ENCODE measurements at regions not wholly inside any gene's neighbourhood (a gene's known extent, or its start where the extent isn't known, plus 50 kb on each side); places are given as distances from the start of the nearest gene placed in this dataset.

DNA sequence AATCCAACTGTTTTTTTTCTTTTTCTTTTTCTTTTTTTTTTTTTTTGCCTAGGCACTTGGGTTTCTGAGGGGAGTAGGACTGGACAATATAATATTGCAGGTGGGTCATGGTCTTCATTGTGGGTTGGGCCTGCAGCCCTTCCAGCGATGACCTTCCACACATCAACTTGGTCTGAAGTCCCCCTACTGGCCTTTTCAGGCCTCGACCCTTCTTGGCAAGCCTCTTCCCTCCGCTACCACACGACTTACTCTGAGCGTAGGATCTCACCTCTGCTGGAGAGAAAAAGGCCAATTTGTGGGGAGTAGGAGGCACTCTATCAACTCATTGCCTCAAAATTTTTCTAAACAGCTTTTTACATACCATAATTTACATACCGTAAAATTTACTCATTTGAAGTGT is 51.1 kb upstream of the GRIK3 start:
- DNase-seq, result no peak
- no peaks in the 10 kb centered on the region for H3K27me3 ChIP-seq (replicated peaks; ENCODE audit: insufficient read depth)
- no peak overlapping the region for H3K27ac ChIP-seq
- WGBS, 2 experiments (ENCODE audit: low coverage in 1 of 2, low lambda C conversion rate in 2 of 2, missing lambda C conversion rate in 2 of 2), result 19 to 26% methylated on average over 6 of the region's 6 CpGs
- TF ChIP-seq EZH2 (IDR thresholded peaks at IDR 0.05; ENCODE audit: insufficient read depth, poor library complexity, severe bottlenecking) (no peak), EZH2phosphoT487 (IDR thresholded peaks at IDR 0.05; ENCODE audit: insufficient read depth, low read depth) (no peak)
- in situ Hi-C loops (cut with MboI), result no loop called here
- no peak overlapping the region for H3K9ac ChIP-seq
- H3K36me3 ChIP-seq (ENCODE audit: low read depth), result no peaks in the 10 kb centered on the region
- H3K4me1 ChIP-seq (ENCODE audit: insufficient read depth), result no peaks in the 10 kb centered on the region
- no peaks in the 10 kb centered on the region for H4K20me1 ChIP-seq (ENCODE audit: insufficient read depth)
- no peaks in the 10 kb centered on the region for H3K9me2 ChIP-seq (ENCODE audit: insufficient read depth)
- no peaks in the 10 kb centered on the region for H3F3A ChIP-seq (ENCODE audit: insufficient read depth)
- H3K4me2 ChIP-seq (ENCODE audit: unreplicated experiment), result no peak overlapping the region
- H3K79me2 ChIP-seq (ENCODE audit: insufficient read depth), result no peaks in the 10 kb centered on the region
- H2AFZ ChIP-seq, result no peak overlapping the region
- no peak overlapping the region for H3K4me3 ChIP-seq
- H3K9me3 ChIP-seq (ENCODE audit: low read depth), result no peaks in the 10 kb centered on the region

DNA sequence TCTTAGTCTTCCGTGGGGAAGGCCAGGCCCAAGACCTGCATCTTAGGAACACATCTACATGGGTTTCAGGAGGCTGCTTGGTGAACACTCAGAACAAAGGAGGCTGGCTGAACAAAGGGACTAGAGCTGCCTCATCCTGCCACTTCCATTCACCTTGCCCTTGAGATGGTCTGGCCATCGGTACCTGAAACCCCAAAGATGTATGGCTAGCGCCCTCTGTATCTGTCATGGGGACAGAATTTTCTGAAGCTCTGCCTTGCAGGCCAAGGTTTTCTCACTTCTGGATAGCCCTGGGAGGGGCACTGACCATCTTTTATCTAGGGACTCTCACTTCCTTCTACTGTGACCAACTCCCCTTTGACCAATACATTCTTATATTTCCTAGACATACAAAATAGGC is 55.4 kb upstream of the GRIK3 start:
- Histone ChIP-seq H3K4me1 (ENCODE audit: insufficient read depth) (no peaks in the 10 kb centered on the region), H3K9me3 (ENCODE audit: low read depth) (no peaks in the 10 kb centered on the region), H3F3A (ENCODE audit: insufficient read depth) (no peaks in the 10 kb centered on the region), H3K4me2 (ENCODE audit: unreplicated experiment) (no peak overlapping the region), H3K9ac (no peak overlapping the region), H4K20me1 (ENCODE audit: insufficient read depth) (no peaks in the 10 kb centered on the region), H3K36me3 (ENCODE audit: low read depth) (no peaks in the 10 kb centered on the region), H3K9me2 (ENCODE audit: insufficient read depth) (no peaks in the 10 kb centered on the region), H2AFZ (no peak overlapping the region), H3K79me2 (ENCODE audit: insufficient read depth) (no peaks in the 10 kb centered on the region), H3K27me3 (replicated peaks; ENCODE audit: insufficient read depth) (no peaks in the 10 kb centered on the region), H3K4me3 (no peak overlapping the region), H3K27ac (no peak overlapping the region)
- 8 to 11% methylated on average over 3 of the region's 3 CpGs for WGBS, 2 experiments (ENCODE audit: low coverage in 1 of 2, low lambda C conversion rate in 2 of 2, missing lambda C conversion rate in 2 of 2)
- TF ChIP-seq EZH2phosphoT487 (IDR thresholded peaks at IDR 0.05; ENCODE audit: insufficient read depth, low read depth) (no peak), EZH2 (IDR thresholded peaks at IDR 0.05; ENCODE audit: insufficient read depth, poor library complexity, severe bottlenecking) (no peak)
- in situ Hi-C loops (cut with MboI), result no loop called here
- DNase-seq, result no peak

DNA sequence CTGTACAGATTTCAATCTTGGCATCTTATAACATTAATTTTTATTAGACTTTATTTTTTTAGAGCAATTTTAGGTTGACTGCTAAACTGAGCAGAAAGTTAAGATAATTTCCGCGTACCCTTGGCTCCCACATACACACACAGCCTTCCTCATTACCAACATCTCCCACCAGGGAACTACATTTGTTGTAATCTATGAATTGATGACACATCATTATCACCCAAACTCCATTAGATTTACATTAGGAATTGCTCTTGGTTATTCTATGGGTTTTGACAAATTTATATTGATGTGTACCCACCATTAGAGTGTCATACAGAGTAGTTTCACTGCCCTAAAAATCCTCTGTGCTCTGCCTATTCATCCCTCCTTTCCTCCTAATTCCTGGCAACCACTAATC is 56.4 kb upstream of the GRIK3 start:
- Histone ChIP-seq H3K9me2 (ENCODE audit: insufficient read depth) (no peaks in the 10 kb centered on the region), H3F3A (ENCODE audit: insufficient read depth) (no peaks in the 10 kb centered on the region), H3K9me3 (ENCODE audit: low read depth) (no peaks in the 10 kb centered on the region), H2AFZ (no peak overlapping the region), H4K20me1 (ENCODE audit: insufficient read depth) (no peaks in the 10 kb centered on the region), H3K27ac (no peak overlapping the region), H3K4me2 (ENCODE audit: unreplicated experiment) (no peak overlapping the region), H3K4me3 (no peak overlapping the region), H3K36me3 (ENCODE audit: low read depth) (no peaks in the 10 kb centered on the region), H3K27me3 (replicated peaks; ENCODE audit: insufficient read depth) (no peaks in the 10 kb centered on the region), H3K4me1 (ENCODE audit: insufficient read depth) (no peaks in the 10 kb centered on the region), H3K79me2 (ENCODE audit: insufficient read depth) (no peaks in the 10 kb centered on the region), H3K9ac (no peak overlapping the region)
- in situ Hi-C loops (cut with MboI), result no loop called here
- 28 to 39% methylated on average over 2 of the region's 2 CpGs for WGBS, 2 experiments (ENCODE audit: low coverage in 1 of 2, low lambda C conversion rate in 2 of 2, missing lambda C conversion rate in 2 of 2)
- no peak for TF ChIP-seq EZH2 (IDR thresholded peaks at IDR 0.05; ENCODE audit: insufficient read depth, poor library complexity, severe bottlenecking)
- no peak for TF ChIP-seq EZH2phosphoT487 (IDR thresholded peaks at IDR 0.05; ENCODE audit: insufficient read depth, low read depth)
- no peak for DNase-seq

DNA sequence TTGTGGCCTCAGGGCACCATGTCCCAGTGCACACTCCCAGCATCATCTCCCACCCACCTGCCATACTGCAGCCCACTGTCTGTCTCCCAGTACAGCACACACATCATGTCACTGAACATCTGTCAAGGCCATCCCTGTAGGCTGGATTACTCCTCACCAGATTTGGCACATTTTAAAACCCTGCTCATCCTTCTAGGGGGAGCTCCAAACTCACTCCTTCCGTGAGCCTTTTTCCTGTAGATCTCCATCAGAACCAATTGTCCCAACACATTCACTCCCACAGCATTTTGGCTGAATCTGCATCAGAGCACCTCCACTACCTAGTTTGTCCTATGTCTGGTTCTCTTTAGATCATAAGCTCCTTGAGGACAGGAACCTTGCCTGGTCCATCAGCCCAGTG is 58.6 kb upstream of the GRIK3 start:
- in situ Hi-C loops (cut with MboI), result no loop called here
- no peaks in the 10 kb centered on the region for H3F3A ChIP-seq (ENCODE audit: insufficient read depth)
- H2AFZ ChIP-seq, result no peak overlapping the region
- H3K9ac ChIP-seq, result no peak overlapping the region
- TF ChIP-seq EZH2 (IDR thresholded peaks at IDR 0.05; ENCODE audit: insufficient read depth, poor library complexity, severe bottlenecking), result no peak
- no peak for TF ChIP-seq EZH2phosphoT487 (IDR thresholded peaks at IDR 0.05; ENCODE audit: insufficient read depth, low read depth)
- H3K4me2 ChIP-seq (ENCODE audit: unreplicated experiment), result no peak overlapping the region
- H3K4me3 ChIP-seq, result no peak overlapping the region
- DNase-seq, result no peak
- H3K4me1 ChIP-seq (ENCODE audit: insufficient read depth), result no peaks in the 10 kb centered on the region
- H3K79me2 ChIP-seq (ENCODE audit: insufficient read depth), result no peaks in the 10 kb centered on the region
- no peaks in the 10 kb centered on the region for H3K27me3 ChIP-seq (replicated peaks; ENCODE audit: insufficient read depth)
- no peak overlapping the region for H3K27ac ChIP-seq
- WGBS, 2 experiments (ENCODE audit: low coverage in 1 of 2, low lambda C conversion rate in 2 of 2, missing lambda C conversion rate in 2 of 2), result 0 to 11% methylated on average over 1 of the region's 1 CpG
- H3K9me3 ChIP-seq (ENCODE audit: low read depth), result no peaks in the 10 kb centered on the region
- no peaks in the 10 kb centered on the region for H4K20me1 ChIP-seq (ENCODE audit: insufficient read depth)
- H3K36me3 ChIP-seq (ENCODE audit: low read depth), result no peaks in the 10 kb centered on the region
- H3K9me2 ChIP-seq (ENCODE audit: insufficient read depth), result no peaks in the 10 kb centered on the region

DNA sequence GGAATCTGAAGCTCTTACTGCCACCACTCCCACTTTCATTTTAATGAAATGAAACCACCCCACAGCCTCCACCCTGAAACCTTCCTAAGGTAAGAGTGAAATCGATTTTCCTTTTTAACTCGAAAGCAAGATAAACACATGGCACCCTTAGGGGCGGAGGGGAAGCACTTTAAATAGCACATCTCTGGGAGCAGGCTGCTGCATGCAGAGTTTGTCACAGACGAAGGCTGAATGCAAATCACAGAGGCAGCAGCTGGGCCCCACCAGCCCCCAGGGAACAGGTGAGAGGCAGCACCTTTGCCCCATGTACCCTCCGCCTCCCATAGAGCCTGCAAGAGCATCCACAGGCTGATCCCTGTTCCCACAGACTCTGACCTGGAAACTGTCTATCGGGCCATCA is 60.0 kb upstream of the GRIK3 start:
- in situ Hi-C loops (cut with MboI), result no loop called here
- Histone ChIP-seq H3K9ac (no peak overlapping the region), H3K4me1 (ENCODE audit: insufficient read depth) (no peaks in the 10 kb centered on the region), H3K9me2 (ENCODE audit: insufficient read depth) (no peaks in the 10 kb centered on the region), H3K4me3 (no peak overlapping the region), H3F3A (ENCODE audit: insufficient read depth) (no peaks in the 10 kb centered on the region), H2AFZ (no peak overlapping the region), H3K27ac (no peak overlapping the region), H3K4me2 (ENCODE audit: unreplicated experiment) (no peak overlapping the region), H3K79me2 (ENCODE audit: insufficient read depth) (no peaks in the 10 kb centered on the region), H4K20me1 (ENCODE audit: insufficient read depth) (no peaks in the 10 kb centered on the region), H3K27me3 (replicated peaks; ENCODE audit: insufficient read depth) (no peaks in the 10 kb centered on the region), H3K9me3 (ENCODE audit: low read depth) (no peaks in the 10 kb centered on the region), H3K36me3 (ENCODE audit: low read depth) (no peaks in the 10 kb centered on the region)
- no peak for TF ChIP-seq EZH2phosphoT487 (IDR thresholded peaks at IDR 0.05; ENCODE audit: insufficient read depth, low read depth)
- TF ChIP-seq EZH2 (IDR thresholded peaks at IDR 0.05; ENCODE audit: insufficient read depth, poor library complexity, severe bottlenecking), result no peak
- 13 to 17% methylated on average over 6 of the region's 6 CpGs for WGBS, 2 experiments (ENCODE audit: low coverage in 1 of 2, low lambda C conversion rate in 2 of 2, missing lambda C conversion rate in 2 of 2)
- no peak for DNase-seq
